MG63 (cell line): ENCODE measurements at regions not wholly inside any gene's neighbourhood (a gene's known extent, or its start where the extent isn't known, plus 50 kb on each side); places are given as distances from the start of the nearest gene placed in this dataset.

Source experiments
- DNase-seq: peaks from one replicate; pipeline ENCODE4 v3.0.0-alpha.2; 2020
- H3K27me3 ChIP-seq: fragments of 250-450 bp; sonication (Bioruptor Pico); 2 replicates; pipeline ENCODE4 v1.5.1; 2020; ENCODE audit warnings: mild to moderate bottlenecking, moderate library complexity
- H3K36me3 ChIP-seq: fragments of 250-450 bp; sonication (Bioruptor Pico); 2 replicates; pipeline ENCODE4 v1.5.1; 2020; ENCODE audit warnings: mild to moderate bottlenecking, moderate library complexity
- H3K4me3 ChIP-seq: fragments of 250-450 bp; sonication (Bioruptor Pico); 2 replicates; pipeline ENCODE4 v1.5.1; 2020; ENCODE audit warnings: mild to moderate bottlenecking, moderate library complexity
- H3K9me3 ChIP-seq: fragments of 250-450 bp; sonication (Bioruptor Pico); 2 replicates; pipeline ENCODE4 v1.5.1; 2020; ENCODE audit warnings: mild to moderate bottlenecking, moderate library complexity

DNA sequence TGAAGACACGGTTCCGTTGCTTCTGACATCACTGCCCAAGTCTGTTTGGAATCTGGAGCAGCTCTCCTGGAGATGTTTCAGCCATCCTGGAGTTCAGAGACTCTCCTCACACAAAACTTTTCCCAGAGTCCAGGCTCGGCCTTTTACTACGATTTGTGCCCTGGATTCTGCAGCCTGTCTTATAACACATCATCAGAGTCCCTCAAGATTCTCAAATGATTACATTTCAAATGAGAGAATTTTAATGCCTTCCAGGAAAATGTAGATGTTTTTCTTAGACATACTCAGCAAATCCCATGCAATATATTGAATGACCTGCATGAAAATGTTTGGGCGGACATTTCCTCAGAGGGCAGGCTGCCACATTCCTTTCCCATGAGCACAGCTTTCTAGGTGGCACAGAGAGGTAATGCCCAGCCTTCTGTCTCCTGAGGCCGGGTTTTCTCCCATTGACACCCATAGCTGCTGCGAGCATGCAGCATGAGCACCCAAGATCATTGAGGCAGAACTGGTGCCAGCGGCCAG lies 129.1 kb downstream of the SNX19 start:
- Histone ChIP-seq H3K27me3 (no peaks in the 10 kb centered on the region), H3K9me3 (no peaks in the 10 kb centered on the region), H3K36me3 (no peaks in the 10 kb centered on the region; the same call in 1 of the 2 replicates), H3K4me3 (no peak overlapping the region)
- peak; percentile 67 for DNase-seq

DNA sequence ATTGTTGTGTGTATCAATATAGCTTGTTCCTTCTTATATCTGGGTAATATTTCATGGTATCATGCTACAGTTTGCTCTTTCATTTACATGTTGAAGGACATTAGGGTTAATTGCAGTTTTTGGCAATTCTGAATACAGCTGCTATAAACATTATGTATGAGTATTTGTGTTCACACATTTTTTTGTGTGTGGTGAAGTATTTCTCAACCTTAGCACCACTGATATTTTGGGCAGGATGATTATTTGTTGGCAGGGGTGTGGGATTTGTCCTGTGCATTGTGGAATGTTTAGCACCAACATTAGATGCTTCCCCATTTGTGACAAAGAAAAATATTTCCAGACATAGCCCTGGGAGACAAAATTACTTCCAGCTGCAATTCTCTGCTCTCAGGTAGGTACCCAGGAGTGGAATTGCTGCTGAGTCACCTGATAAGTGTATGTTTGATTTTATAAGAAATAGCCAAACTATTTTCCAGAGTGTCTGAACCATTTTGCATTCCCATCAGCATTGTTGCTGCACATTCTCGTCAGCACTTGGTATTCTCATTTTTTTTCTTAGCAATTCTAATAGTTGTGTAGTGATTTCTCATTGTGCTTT lies 128.2 kb downstream of the SNX19 start:
- Histone ChIP-seq H3K9me3 (no peaks in the 10 kb centered on the region), H3K4me3 (no peak overlapping the region), H3K36me3 (no peaks in the 10 kb centered on the region; the same call in 1 of the 2 replicates), H3K27me3 (no peaks in the 10 kb centered on the region)
- DNase-seq, result no peak

DNA sequence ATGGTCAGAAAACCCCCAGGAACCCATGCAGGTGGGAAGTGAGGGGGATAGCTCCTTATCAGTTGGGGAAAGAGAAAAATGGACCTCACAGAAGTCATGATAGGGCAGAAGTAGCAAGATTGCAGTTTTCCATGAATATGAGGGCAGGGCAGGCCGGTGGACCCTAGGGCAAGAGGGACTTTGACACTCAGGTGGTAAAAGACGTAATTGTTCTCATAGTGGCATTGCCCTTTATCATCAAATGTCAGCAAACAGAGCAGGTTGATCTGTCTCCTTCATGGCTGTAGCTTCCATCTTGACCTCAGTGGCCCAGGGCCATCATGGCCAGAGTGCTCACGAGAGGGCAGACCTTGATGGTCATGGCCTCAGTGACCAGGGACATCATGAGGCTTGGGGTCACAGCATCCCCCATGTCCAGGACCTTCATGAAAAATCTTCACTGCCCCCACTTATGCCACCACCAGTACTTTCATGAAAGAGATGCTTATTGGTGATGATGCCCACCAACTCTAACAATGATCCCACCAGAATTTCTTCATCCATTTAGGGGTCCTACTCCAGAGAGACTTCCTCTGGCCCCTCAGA lies 127.1 kb downstream of the SNX19 start:
- no peaks in the 10 kb centered on the region for H3K27me3 ChIP-seq
- no peaks in the 10 kb centered on the region for H3K9me3 ChIP-seq
- H3K36me3 ChIP-seq, result no peaks in the 10 kb centered on the region; the same call in 1 of the 2 replicates
- no peak overlapping the region for H3K4me3 ChIP-seq
- DNase-seq, result no peak

DNA sequence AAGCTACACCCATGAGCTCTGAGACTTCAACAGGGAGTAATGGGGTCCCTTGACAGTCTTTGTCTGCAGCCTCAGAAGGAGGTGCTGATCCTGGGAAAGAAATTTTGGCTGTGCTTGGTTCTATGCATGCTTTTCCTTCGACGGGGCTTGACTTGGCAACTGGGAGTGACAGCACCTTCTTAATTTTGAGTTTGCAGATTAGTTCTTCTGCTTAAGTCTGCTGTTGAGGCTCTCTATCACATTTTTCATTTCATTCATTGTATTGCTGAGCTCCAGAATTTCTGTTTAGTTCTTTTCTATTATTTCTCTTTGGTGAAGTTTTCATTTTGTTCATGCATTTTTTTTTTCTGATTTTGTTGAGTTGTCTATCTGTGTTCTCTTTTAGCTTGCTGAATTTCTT lies 125.6 kb downstream of the SNX19 start:
- Histone ChIP-seq H3K9me3 (no peaks in the 10 kb centered on the region), H3K4me3 (no peak overlapping the region), H3K27me3 (no peaks in the 10 kb centered on the region), H3K36me3 (no peaks in the 10 kb centered on the region; the same call in 1 of the 2 replicates)
- no peak for DNase-seq

DNA sequence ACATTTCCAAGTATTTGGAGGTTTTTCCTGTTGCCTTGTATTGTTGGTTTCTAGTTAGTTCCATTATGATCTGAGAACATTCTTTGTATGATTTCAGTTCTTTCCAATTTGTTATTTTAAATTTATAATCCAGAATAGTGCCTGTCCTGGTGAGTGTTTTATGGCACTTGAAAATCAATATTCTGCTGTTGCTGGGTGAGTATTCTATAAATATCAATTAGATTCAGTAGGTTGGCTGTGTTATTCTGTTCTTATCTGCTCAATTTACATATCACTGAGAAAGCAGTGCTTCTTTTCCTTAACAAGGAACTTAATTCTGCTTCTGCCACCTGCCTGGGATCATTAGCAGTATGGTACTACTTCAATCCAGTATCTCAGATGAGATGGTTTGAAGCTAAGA lies 123.5 kb downstream of the SNX19 start:
- Histone ChIP-seq H3K9me3 (no peaks in the 10 kb centered on the region), H3K36me3 (no peaks in the 10 kb centered on the region; the same call in 1 of the 2 replicates), H3K4me3 (no peak overlapping the region), H3K27me3 (no peaks in the 10 kb centered on the region)
- DNase-seq, result no peak

DNA sequence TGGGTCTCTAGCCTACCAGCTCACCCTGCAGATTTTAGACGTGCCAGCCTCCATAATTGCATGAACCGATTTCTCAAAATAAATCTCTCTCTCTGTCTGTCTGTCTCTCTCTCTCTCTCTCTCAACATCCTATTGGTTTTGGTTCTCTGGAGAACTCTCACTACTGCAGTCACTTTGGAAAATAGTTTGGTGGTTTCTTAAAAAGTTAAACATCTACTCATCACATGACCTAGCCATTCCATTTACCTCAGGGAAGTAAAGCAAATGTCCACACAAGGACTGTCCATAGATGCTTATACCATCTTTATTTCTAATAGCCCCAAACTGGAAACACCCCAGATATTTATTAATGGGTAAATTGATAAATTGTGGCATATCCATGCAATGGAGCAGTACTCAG lies 119.5 kb downstream of the SNX19 start:
- 0 out of 2 replicates have a peak, but pooled peaks cover 2% of the 10 kb centered on the region for H3K9me3 ChIP-seq
- H3K27me3 ChIP-seq, result no peaks in the 10 kb centered on the region
- DNase-seq, result no peak
- no peaks in the 10 kb centered on the region for H3K36me3 ChIP-seq
- H3K4me3 ChIP-seq, result no peak overlapping the region

DNA sequence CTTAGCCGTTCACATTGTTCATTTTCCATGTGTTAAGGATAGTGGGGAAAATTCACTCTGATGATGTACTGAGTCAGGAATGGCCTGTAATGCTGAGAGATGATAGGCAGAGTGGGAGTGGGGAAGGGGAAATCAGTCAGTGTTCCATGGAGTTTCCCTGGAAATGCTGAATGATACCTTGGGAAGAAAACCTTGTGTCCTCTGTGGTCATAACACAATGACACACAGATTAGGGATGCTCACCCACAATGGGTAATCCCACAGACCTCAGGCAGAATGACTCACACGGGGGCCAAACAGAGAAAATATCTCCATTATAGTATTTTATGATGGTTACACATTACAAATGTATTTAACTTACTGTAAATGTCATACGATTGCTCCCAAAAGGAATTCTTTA lies 118.0 kb downstream of the SNX19 start:
- DNase-seq, result peak; percentile 72
- no peaks in the 10 kb centered on the region for H3K27me3 ChIP-seq
- no peaks in the 10 kb centered on the region for H3K36me3 ChIP-seq
- H3K9me3 ChIP-seq, result 0 out of 2 replicates have a peak, but pooled peaks cover 2% of the 10 kb centered on the region
- H3K4me3 ChIP-seq, result no peak overlapping the region

DNA sequence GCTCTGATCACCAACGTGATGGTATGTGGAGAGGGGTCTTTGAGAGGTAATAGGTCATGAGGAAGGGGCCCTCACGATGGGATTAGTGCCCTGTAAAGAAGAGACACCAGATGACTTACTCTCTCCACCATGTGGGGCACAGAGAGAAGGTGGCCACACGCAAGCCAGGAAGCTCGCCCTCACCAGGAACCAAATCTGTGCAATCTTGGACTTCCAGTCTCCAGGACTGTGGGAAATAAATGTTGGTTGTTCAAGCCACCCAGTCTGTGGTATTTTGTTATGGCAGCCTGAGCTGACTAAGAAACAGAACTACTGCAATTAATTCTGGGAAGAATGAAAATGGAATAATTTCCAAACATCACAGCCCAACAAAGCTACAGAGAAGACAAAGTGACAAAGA lies 117.5 kb downstream of the SNX19 start:
- no peak overlapping the region for H3K4me3 ChIP-seq
- no peaks in the 10 kb centered on the region for H3K27me3 ChIP-seq
- H3K36me3 ChIP-seq, result no peaks in the 10 kb centered on the region
- H3K9me3 ChIP-seq, result 0 out of 2 replicates have a peak, but pooled peaks cover 2% of the 10 kb centered on the region
- DNase-seq, result no peak

DNA sequence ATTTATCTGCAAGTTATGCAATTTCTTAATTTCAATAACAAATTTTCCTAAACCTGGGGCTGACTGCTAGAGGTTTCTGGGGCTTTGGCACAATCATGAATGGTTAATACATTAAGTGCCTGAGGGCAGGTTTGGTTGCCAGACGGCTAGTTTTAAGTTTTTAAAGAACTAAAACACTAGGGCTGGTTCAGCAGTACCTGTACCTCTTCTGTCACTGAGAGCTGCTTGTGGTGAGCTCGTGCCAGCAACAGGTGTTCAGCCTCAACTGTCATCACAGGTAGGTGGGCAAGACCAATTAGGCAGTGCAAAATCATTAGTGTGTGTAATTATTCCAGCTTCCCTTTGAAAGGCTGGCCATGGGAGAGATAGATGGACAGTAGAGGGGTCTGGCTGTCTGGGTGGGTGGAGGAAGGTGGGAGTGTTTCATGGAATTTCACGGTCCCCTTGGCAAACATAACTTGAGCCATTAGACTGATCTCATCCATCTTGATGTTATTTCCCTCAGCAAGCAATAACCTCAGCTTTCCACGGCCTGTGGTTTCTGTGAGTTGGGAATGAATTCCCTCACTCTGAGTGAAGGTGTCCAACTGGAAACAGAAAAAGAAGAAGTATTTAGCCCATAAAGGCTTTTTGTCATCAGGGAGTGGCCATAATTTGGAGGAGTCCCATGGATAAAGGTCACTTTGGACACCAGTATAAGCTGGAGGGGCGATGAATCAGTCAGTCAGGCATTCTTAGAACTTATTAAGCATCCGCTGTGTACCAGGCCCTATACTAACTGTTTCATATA lies 114.8 kb downstream of the SNX19 start:
- Histone ChIP-seq H3K27me3 (no peaks in the 10 kb centered on the region), H3K36me3 (no peaks in the 10 kb centered on the region), H3K9me3 (0 out of 2 replicates have a peak, but pooled peaks cover 2% of the 10 kb centered on the region), H3K4me3 (no peak overlapping the region)
- peak; percentile 51 for DNase-seq

DNA sequence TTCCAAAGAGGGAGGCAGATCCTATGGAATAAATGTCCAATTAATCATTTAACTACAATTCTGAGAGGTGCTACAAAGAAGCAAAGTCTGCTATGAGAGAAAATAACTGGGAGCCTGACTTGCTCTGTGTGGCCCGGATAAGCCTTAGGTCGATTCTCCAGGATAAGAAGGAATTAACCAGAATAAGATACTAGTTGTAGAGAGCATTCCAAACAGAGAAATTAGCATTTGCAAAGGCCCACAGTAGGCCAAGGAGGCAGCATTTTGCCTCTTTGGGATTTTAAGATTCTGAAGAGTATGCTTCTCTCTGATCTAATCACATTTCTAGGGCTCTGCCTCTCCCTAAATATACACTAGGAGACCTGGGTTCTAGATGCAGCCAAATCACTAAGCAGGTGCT lies 113.7 kb downstream of the SNX19 start:
- H3K27me3 ChIP-seq, result no peaks in the 10 kb centered on the region
- H3K36me3 ChIP-seq, result no peaks in the 10 kb centered on the region
- H3K9me3 ChIP-seq, result 0 out of 2 replicates have a peak, but pooled peaks cover 2% of the 10 kb centered on the region
- no peak overlapping the region for H3K4me3 ChIP-seq
- DNase-seq, result no peak

DNA sequence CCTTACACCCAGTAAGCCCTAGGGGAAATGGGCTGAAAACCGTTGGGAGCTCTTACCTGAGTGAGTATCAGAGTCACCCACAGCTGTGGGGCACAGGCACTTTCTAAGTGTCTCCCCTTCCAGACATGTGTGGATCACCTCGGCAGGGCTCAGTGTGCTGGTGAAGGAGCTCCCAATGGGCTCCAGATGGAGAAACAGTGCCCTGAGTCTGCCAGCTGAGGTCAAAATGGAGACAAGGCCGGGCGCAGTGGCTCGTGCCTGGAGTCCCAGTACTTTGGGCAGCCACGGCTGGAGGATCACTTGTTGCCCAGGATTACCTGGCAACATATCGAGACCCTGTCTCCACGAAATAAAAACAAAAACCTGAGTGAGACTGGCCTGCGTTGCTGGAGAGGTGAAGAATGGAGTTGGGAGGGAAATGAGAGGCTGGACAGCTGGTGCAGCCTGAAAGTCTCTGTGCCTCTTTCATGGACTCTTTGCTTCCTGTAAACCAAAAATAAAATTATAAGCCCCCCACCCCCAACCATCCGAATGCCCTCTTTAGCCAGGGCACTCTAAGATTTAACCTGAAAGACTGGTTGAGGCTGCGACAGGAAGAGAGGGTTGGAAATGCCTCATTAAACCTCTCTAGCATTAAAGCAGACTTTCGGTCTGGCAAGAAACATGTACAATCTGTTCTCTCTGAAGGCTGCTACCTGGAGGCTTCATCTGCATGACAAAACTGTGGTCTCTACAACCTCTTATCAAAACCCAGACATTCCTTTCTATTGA lies 111.8 kb downstream of the SNX19 start:
- no peaks in the 10 kb centered on the region for H3K27me3 ChIP-seq
- H3K9me3 ChIP-seq, result 0 out of 2 replicates have a peak, but pooled peaks cover 2% of the 10 kb centered on the region
- no peak for DNase-seq
- H3K36me3 ChIP-seq, result no peaks in the 10 kb centered on the region
- no peak overlapping the region for H3K4me3 ChIP-seq

DNA sequence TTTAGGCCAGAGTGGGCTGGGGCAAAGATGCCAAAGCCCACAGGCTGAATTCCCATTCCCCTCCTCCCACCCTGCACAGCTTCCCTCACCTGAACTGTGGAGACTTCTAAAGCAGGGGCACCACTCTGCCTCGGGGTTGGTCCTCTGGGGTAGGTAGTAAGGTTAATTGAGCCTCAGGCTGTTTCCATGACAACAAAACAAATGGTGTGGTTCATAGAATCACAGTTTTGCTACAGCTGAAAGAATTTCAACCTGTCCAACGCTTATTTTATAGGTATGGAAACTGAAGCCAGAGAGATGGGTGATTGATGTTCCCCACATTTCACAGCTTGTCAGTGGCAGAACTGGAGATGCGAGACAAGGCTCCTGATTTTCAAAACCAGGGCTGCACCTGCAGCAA lies 109.5 kb downstream of the SNX19 start:
- Histone ChIP-seq H3K36me3 (no peaks in the 10 kb centered on the region), H3K27me3 (no peaks in the 10 kb centered on the region), H3K9me3 (no peaks in the 10 kb centered on the region), H3K4me3 (no peak overlapping the region)
- DNase-seq, result no peak

DNA sequence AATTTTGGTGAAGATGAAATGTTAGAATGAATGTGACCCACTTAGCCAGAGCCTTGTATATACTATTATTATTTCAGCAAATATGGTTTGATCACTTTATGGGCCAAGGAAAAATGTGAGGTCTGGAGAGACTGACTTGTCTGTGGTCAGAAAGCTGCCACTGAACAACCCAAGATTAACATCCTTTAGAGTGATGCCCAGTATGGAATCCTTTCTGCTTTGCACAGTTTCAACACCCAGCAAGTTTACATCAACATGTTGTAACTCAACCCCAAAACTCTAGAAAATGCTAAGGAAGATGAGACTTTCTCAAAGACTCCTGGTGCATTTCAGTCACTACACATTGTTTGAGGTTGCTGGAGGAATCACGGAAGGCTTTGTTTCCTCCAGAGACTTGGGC lies 107.7 kb downstream of the SNX19 start:
- H3K27me3 ChIP-seq, result no peaks in the 10 kb centered on the region
- DNase-seq, result no peak
- no peaks in the 10 kb centered on the region for H3K36me3 ChIP-seq
- H3K9me3 ChIP-seq, result no peaks in the 10 kb centered on the region
- H3K4me3 ChIP-seq, result no peak overlapping the region

DNA sequence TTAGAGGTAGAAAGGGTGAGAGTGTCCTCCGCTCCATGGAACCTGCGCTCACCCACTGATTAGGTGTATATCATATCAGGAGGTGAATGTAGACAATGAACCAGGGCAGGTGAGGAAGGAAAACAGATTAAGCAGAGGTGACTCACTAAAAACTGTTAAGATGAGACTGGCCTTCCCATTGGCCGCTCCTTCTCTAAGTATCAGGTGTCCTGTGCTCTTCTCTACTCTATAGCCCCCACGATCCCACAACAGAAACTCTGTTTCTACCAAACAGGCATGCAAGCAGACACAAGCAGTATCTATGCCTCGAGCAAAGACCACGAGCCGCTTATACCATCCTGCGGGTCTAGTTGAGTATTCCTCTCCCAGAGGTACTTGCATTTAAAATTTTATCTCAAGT lies 103.1 kb downstream of the SNX19 start:
- Histone ChIP-seq H3K36me3 (no peaks in the 10 kb centered on the region), H3K4me3 (no peak overlapping the region), H3K27me3 (no peaks in the 10 kb centered on the region; the same call in 1 of the 2 replicates), H3K9me3 (no peaks in the 10 kb centered on the region)
- DNase-seq, result no peak

DNA sequence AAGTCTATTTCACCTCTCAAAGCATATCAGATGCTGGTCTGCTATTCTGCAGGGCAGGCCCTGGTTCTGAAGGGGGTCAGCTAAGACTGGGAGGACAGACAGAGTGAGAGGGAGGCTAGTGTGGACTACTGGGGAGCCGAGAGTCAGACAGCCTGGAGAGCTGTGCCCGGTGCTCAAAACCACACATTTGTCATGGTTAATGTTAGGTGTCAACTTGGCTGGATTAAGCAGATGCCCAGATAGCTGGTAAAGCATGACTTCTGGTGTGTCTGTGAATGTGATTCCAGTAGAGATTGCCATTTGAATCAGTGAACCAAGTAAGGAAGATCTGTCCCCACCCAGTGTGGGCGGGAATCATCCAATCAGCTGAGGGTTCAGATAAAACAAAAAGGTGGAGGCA lies 102.6 kb downstream of the SNX19 start:
- Histone ChIP-seq H3K9me3 (no peaks in the 10 kb centered on the region), H3K4me3 (no peak overlapping the region), H3K27me3 (no peaks in the 10 kb centered on the region; the same call in 1 of the 2 replicates), H3K36me3 (no peaks in the 10 kb centered on the region)
- DNase-seq, result no peak

DNA sequence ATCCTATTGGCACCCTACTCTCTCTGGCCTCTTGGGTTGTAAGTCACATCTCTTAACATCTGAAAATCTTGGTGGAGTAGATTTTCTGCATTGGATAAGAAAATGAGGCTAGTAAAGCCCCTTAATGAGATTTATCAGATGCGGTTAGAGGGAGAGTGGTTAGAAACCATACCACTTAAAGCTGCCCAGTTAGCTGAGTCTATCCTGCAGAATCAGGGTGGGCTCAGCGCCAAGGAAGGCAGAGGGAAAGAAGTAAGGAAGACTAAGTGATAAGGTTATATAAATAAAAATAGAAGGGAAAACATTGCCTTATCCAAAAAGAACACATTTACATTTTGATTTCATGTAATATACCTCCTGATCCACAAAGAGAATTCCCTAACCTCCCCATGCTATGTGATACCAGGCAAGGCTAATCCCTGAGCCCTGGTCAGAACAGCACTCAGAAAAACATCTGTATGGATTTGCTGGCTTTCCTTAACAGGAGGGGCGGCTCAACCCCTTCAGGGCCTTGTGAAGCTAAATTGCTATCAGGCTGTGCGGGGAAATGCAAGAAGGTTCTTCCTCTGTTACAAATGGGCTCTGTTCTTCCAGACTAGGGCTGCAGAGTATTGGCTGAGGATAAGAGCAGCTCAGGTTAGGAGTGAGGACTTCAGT lies 101.7 kb downstream of the SNX19 start:
- no peak for DNase-seq
- Histone ChIP-seq H3K4me3 (no peak overlapping the region), H3K9me3 (no peaks in the 10 kb centered on the region), H3K36me3 (no peaks in the 10 kb centered on the region), H3K27me3 (no peaks in the 10 kb centered on the region; the same call in 1 of the 2 replicates)
